ENCODE measurements at regions not wholly inside any gene's neighbourhood (a gene's known extent, or its start where the extent isn't known, plus 50 kb on each side); places are given as distances from the start of the nearest gene placed in this dataset.

DNA sequence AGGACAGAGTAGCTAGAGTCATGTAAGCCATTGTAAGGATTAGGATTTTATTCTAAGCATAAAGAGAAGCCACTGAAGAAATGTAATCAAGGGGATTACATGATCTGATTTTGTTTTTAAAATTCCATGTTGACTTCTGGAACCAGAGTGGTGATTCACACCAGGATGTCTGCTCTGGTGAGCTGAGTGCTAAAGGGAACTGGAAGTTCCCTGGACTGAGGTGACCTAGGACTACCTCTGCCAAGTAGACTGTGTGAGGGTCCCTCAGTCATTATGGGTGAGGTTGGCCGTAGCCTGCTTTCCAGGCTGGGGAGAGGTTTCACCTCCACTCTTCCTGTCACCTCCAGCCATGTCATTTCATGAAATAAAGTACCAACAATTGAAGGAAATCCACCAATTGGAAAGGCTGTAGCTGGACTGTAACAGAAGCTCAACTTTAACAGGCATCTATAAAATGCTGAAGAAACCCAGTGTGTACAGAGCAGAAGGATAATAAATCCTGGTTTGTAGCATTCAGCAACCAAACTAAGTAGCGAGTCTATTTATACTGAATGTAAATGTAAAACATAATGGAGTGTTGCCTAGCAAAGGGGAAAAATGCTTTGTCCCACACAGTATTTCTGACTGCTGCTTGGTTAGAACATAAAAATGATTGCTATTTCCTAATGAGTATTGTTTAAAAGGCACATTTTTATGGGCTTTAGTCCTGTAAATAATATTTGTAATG lies 507.4 kb upstream of the PKDCC start:
- no peak overlapping the region for H3K4me3 Mint-ChIP-seq
- WGBS (ENCODE audit: insufficient coverage): no CpG with 5 or more reads among the region's 2 CpGs
- no peak overlapping the region for H3K9ac ChIP-seq (ENCODE audit: insufficient read depth, low read length, poor library complexity, severe bottlenecking)
- no peaks in the 10 kb centered on the region for H3K36me3 ChIP-seq (replicated peaks in 1 of 2; ENCODE audit: control insufficient read depth in 1 of 2, insufficient read depth in 2 of 2, low read length in 2 of 2)
- no peaks in the 10 kb centered on the region for H3K79me2 ChIP-seq (ENCODE audit: insufficient read depth, low read length)
- peaks cover 2 to 12% (median 8%) of the 10 kb centered on the region in 7 donors for H3K9me3 Mint-ChIP-seq
- H2AFZ ChIP-seq (ENCODE audit: insufficient read depth, low read depth, low read length, poor library complexity, severe bottlenecking): no peak overlapping the region
- intact Hi-C loops (cut with micrococcal nuclease): no loop called here
- no peak overlapping the region for H3K27ac ChIP-seq (ENCODE audit: low read depth in 1 of 2, low read length in 2 of 2)
- no peak overlapping the region for H3K4me2 ChIP-seq (replicated peaks; ENCODE audit: extremely low read depth, low read length, poor library complexity, severe bottlenecking)
- no peaks in the 10 kb centered on the region for H3K27me3 ChIP-seq (ENCODE audit: control insufficient read depth in 2 of 2, insufficient read depth in 2 of 2, low read length in 2 of 2)
- H3K4me1 ChIP-seq (ENCODE audit: control insufficient read depth in 1 of 2, insufficient read depth in 2 of 2, low read length in 2 of 2): no peaks in the 10 kb centered on the region
- TF ChIP-seq, protein P1, sequence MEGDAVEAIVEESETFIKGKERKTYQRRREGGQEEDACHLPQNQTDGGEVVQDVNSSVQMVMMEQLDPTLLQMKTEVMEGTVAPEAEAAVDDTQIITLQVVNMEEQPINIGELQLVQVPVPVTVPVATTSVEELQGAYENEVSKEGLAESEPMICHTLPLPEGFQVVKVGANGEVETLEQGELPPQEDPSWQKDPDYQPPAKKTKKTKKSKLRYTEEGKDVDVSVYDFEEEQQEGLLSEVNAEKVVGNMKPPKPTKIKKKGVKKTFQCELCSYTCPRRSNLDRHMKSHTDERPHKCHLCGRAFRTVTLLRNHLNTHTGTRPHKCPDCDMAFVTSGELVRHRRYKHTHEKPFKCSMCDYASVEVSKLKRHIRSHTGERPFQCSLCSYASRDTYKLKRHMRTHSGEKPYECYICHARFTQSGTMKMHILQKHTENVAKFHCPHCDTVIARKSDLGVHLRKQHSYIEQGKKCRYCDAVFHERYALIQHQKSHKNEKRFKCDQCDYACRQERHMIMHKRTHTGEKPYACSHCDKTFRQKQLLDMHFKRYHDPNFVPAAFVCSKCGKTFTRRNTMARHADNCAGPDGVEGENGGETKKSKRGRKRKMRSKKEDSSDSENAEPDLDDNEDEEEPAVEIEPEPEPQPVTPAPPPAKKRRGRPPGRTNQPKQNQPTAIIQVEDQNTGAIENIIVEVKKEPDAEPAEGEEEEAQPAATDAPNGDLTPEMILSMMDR (IDR thresholded peaks at IDR 0.05): no peak
- no peaks in the 10 kb centered on the region for H3K4me1 Mint-ChIP-seq
- H3K4me3 ChIP-seq (replicated peaks in 1 of 3; ENCODE audit: low read depth in 2 of 3, low read length in 3 of 3): no peak overlapping the region
- peaks cover 0 to 2% (median 0%) of the 10 kb centered on the region in 3 donors for H3K27me3 Mint-ChIP-seq (ENCODE audit: low read depth in 3 of 3)
- no peaks in the 10 kb centered on the region for H3K36me3 Mint-ChIP-seq
- H3K9me3 ChIP-seq (replicated peaks in 1 of 2; ENCODE audit: control insufficient read depth in 1 of 2, insufficient read depth in 1 of 2, low read length in 2 of 2): peaks cover 5 to 10% of the 10 kb centered on the region in 2 donors
- no peak for DNase-seq
- H4K20me1 ChIP-seq (ENCODE audit: insufficient read depth, low read length): no peaks in the 10 kb centered on the region
- H3K27ac Mint-ChIP-seq: no peak overlapping the region

DNA sequence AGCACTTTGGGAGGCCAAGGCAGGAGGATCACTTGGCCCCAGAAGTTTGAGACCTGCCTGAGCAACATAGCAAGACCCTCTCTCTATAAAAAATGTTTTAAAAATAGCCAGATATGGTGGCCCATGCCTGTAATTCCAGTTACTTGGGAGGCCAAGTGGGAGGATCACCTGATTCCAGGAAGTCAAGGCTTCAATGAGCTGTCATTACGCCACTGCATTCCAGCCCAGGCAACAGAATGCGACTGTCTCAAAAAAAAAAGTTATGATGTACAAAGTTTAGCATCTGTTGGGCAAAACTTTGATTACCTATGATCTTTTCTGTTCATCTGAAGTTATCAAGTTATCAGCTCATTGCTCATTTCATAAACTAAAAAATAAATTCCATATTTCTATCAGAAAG lies 504.1 kb upstream of the PKDCC start:
- peaks cover 1 to 6% (median 4%) of the 10 kb centered on the region in 7 donors for H3K9me3 Mint-ChIP-seq
- no peaks in the 10 kb centered on the region for H3K36me3 Mint-ChIP-seq
- H3K4me1 ChIP-seq (ENCODE audit: control insufficient read depth in 1 of 2, insufficient read depth in 2 of 2, low read length in 2 of 2): no peaks in the 10 kb centered on the region
- no peaks in the 10 kb centered on the region for H4K20me1 ChIP-seq (ENCODE audit: insufficient read depth, low read length)
- H2AFZ ChIP-seq (ENCODE audit: insufficient read depth, low read depth, low read length, poor library complexity, severe bottlenecking): no peak overlapping the region
- no peaks in the 10 kb centered on the region for H3K4me1 Mint-ChIP-seq
- no CpG with 5 or more reads among the region's 2 CpGs for WGBS (ENCODE audit: insufficient coverage)
- H3K9me3 ChIP-seq (replicated peaks in 1 of 2; ENCODE audit: control insufficient read depth in 1 of 2, insufficient read depth in 1 of 2, low read length in 2 of 2): no peaks in the 10 kb centered on the region
- intact Hi-C loops (cut with micrococcal nuclease): no loop called here
- H3K27ac ChIP-seq (ENCODE audit: low read depth in 1 of 2, low read length in 2 of 2): no peak overlapping the region
- H3K27ac Mint-ChIP-seq: no peak overlapping the region
- no peaks in the 10 kb centered on the region for H3K36me3 ChIP-seq (replicated peaks in 1 of 2; ENCODE audit: control insufficient read depth in 1 of 2, insufficient read depth in 2 of 2, low read length in 2 of 2)
- no peaks in the 10 kb centered on the region for H3K79me2 ChIP-seq (ENCODE audit: insufficient read depth, low read length)
- DNase-seq: no peak
- no peak overlapping the region for H3K4me2 ChIP-seq (replicated peaks; ENCODE audit: extremely low read depth, low read length, poor library complexity, severe bottlenecking)
- no peak overlapping the region for H3K9ac ChIP-seq (ENCODE audit: insufficient read depth, low read length, poor library complexity, severe bottlenecking)
- H3K4me3 Mint-ChIP-seq: no peak overlapping the region
- TF ChIP-seq, protein P1 (IDR thresholded peaks at IDR 0.05): no peak
- peaks cover 0 to 2% (median 0%) of the 10 kb centered on the region in 3 donors for H3K27me3 Mint-ChIP-seq (ENCODE audit: low read depth in 3 of 3)
- no peak overlapping the region for H3K4me3 ChIP-seq (replicated peaks in 1 of 3; ENCODE audit: low read depth in 2 of 3, low read length in 3 of 3)
- no peaks in the 10 kb centered on the region for H3K27me3 ChIP-seq (ENCODE audit: control insufficient read depth in 2 of 2, insufficient read depth in 2 of 2, low read length in 2 of 2)
